ENCODE measurements at regions not wholly inside any gene's neighbourhood (a gene's known extent, or its start where the extent isn't known, plus 50 kb on each side); places are given as distances from the start of the nearest gene placed in this dataset.

DNA sequence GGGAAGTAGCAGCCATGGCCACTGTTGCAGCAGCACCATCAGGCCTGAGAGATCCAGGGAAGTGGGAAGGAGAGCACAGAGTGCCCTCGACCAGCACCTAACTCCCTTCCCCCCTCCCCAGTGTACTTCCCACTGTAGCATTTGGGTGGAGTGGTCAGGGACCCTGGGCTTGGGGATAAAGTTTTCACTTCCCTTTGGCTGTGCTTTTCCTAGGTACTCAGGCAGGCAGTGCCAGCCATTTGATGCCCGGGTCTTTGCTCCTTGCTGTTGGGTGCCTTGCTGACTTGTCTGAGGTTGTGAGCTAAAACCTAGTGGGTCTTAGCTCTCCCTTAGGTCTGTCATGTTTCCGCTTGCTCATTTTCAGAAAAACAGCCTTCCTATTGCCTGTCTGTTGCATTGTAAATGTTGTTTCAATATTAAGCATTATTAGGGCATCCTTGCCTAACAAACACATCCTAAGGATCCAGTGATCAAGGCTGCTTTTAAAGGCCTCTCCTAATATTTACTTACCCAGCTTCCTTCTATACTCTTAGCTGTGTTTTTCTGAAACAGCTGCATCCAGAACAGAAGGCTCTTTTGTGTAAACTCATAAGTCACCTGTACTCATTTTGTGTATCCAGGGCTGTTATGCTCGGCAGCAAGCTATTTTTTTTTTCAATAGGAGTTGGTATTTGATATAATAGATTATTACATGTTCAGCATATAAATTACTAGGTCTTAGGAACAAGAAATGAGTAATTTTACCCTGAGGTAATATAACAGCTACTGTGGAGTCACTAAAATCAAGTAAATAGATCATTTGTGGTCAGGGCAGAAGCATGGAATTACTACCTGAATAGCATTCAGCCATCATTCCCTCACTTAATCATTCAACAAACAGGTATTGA lies 418.6 kb upstream of the PROX1 start:
- TF ChIP-seq, protein P1, sequence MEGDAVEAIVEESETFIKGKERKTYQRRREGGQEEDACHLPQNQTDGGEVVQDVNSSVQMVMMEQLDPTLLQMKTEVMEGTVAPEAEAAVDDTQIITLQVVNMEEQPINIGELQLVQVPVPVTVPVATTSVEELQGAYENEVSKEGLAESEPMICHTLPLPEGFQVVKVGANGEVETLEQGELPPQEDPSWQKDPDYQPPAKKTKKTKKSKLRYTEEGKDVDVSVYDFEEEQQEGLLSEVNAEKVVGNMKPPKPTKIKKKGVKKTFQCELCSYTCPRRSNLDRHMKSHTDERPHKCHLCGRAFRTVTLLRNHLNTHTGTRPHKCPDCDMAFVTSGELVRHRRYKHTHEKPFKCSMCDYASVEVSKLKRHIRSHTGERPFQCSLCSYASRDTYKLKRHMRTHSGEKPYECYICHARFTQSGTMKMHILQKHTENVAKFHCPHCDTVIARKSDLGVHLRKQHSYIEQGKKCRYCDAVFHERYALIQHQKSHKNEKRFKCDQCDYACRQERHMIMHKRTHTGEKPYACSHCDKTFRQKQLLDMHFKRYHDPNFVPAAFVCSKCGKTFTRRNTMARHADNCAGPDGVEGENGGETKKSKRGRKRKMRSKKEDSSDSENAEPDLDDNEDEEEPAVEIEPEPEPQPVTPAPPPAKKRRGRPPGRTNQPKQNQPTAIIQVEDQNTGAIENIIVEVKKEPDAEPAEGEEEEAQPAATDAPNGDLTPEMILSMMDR (IDR thresholded peaks at IDR 0.05; ENCODE audit: insufficient read depth, low read depth, low read length), result no peak
- TF ChIP-seq EZH2 (IDR thresholded peaks at IDR 0.05; ENCODE audit: insufficient read depth, low read length), result no peak
